Right lobe of liver (tissue), 6 donors: ENCODE measurements at regions not wholly inside any gene's neighbourhood (a gene's known extent, or its start where the extent isn't known, plus 50 kb on each side); places are given as distances from the start of the nearest gene placed in this dataset.
"Not testable (repeated sequence)": the region's sequence is repeated elsewhere in the genome, so short reads cannot be mapped to it uniquely, and the experiment has no call there.

Source experiments
- ATAC-seq, 4 donors: fragments of 200-7000 bp; cut with Tn5 transposase; one replicate each; pipeline ENCODE4 v1.9.1; 2020; ENCODE audit warnings: mild to moderate bottlenecking in 4 of 4, moderate library complexity in 4 of 4
- DNase-seq, 3 donors: peaks; one replicate each; pipeline ENCODE4 v3.0.0-alpha.2; 2020
- H3K27ac ChIP-seq, 3 donors: fragments of 200-600 bp; one replicate each; pipeline ENCODE4 v1.8.0; 2022
- H3K27me3 ChIP-seq, 2 donors: fragments of 200-600 bp; one replicate each; pipeline ENCODE4 v1.8.0; 2022
- H3K36me3 ChIP-seq, 4 donors: fragments of 200-600 bp; sonication (generic) in 1 of 4; one replicate each; pipeline versions ENCODE4 v1.5.1 to v1.8.0; 2017 to 2022; ENCODE audit warnings: control low read depth in 1 of 4
- H3K4me1 ChIP-seq, 4 donors: fragments of 200-600 bp; sonication (generic) in 1 of 4; one replicate each; pipeline versions ENCODE4 v1.5.1 to v1.8.0; 2017 to 2022; ENCODE audit warnings: control low read depth in 1 of 4
- H3K4me3 ChIP-seq, 3 donors: fragments of 200-600 bp; one replicate each; pipeline ENCODE4 v1.8.0; 2022
- H3K9me3 ChIP-seq, 4 donors: fragments of 200-600 bp; sonication (generic) in 1 of 4; one replicate each; pipeline versions ENCODE4 v1.5.1 to v1.8.0; 2017 to 2022; ENCODE audit warnings: control low read depth in 1 of 4
- CTCF ChIP-seq, 4 donors: fragments of 200-600 bp in 3 of 4; fragments of 450-650 bp in 1 of 4; IDR thresholded peaks; one replicate each; pipeline versions ENCODE4 v1.5.1 to v1.8.0; 2016 to 2022; ENCODE audit warnings: antibody characterized with exemption in 4 of 4, mild to moderate bottlenecking in 2 of 4
- POLR2A ChIP-seq: fragments of 450-650 bp; IDR thresholded peaks from one replicate; pipeline ENCODE4 v1.6.1; 2017; ENCODE audit warnings: antibody characterized with exemption, mild to moderate bottlenecking
- WGBS: methylation state at CpG from one replicate; pipeline ENCODE4 v1.1.6; 2018; ENCODE audit warnings: low coverage, low lambda C conversion rate; ENCODE audit not compliant: insufficient coverage; ENCODE audit errors: missing lambda C conversion rate; 5-methylcytosine and 5-hydroxymethylcytosine counted together
- intact Hi-C, 2 donors: fragments of 100-400 bp; cut with DNase I; formaldehyde crosslinking; loops; one replicate each; pipeline versions ENCODE4 v1.11.2 to v1.14.1; 2022
- donor health status: DM: no; HTN: yes; CAD: no.
- donor health status: DM: no; HTN: no; CAD: no.
- donor health status: DM: no; HTN: no; CAD: no.
- donor health status: DM: no; HTN: yes; CAD: no.
- donor health status: DM: no; HTN: yes; CAD: no.

GRCh38 chr12:31817120-31817519 lies 88.3 kb upstream of the AMN1 start:
- Histone ChIP-seq H3K36me3 (no peaks in the 10 kb centered on the region), H3K4me3 (no peak overlapping the region)
- intact Hi-C loops: no loop called here

DNA sequence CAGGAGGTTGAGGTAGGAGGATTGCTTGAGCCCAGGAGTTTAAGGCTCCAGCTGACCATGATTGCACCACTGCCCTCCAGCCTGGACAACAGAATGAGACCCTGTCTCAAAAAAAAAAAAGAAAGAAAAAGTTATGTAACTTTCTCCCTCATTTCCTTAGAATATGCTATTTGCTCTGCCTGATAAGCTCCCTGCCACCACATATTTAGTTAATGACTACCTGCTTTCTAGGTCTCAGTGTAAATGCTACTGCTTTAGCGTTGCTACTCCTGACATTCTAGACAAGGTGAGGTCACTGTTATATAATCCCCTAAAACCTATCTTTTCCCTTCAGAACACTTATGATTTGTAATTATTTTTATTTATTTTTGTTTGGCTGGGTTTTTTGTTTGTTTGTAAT lies 86.3 kb upstream of the AMN1 start:
- DNase-seq (no peak), ATAC-seq (peak; percentile 67 to 84 (median 74))
- no peaks in the 10 kb centered on the region for H3K36me3 ChIP-seq
- H3K27me3 ChIP-seq: no peaks in the 10 kb centered on the region
- H3K4me3 ChIP-seq: no peak overlapping the region
- TF ChIP-seq POLR2A (no peak), CTCF (IDR thresholded peaks at IDR 0.05) (no peak)
- peak overlapping the region in 1 of 3 donors; percentile 47 for H3K27ac ChIP-seq
- intact Hi-C loops: no loop called here
- peaks cover 0 to 25% (median 9%) of the 10 kb centered on the region in 4 donors for H3K4me1 ChIP-seq
- WGBS: 12% methylated on average over 1 of the region's 1 CpG
- no peaks in the 10 kb centered on the region for H3K9me3 ChIP-seq

More at GRCh38 chr12:31817120-31817519, 88.3 kb upstream of the AMN1 start:
- TF ChIP-seq CTCF (IDR thresholded peaks at IDR 0.05): no peak
- TF ChIP-seq POLR2A: no peak
- Histone ChIP-seq H3K9me3 (no peaks in the 10 kb centered on the region), H3K4me1 (peaks cover 0 to 25% (median 9%) of the 10 kb centered on the region in 4 donors), H3K27ac (no peak overlapping the region), H3K27me3 (no peaks in the 10 kb centered on the region)
- DNase-seq (no peak), ATAC-seq (no peak)
- 94% methylated on average over 4 of the region's 5 CpGs for WGBS

DNA sequence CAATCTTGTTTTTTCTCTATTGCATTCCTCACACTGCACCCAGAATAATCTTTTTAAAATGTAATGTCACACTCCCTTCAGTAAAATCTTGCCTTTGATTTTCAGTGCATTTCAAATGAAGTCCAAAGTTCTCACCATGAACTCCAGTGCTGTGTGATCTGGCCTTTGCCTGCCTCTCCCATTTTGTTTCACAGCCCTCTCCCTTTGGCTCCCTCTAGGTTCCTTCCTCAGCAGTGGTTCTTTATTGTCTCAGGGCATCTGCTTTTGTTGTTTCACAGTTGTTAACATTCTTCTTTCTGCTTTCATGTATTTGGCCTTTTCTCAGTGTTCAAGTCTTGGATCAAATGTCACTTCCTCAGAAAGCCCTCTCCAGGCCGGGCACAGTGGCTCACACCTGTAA lies 84.5 kb upstream of the AMN1 start:
- H3K9me3 ChIP-seq: no peaks in the 10 kb centered on the region
- DNase-seq: no peak
- ATAC-seq: peak; percentile 80 to 89 (median 82)
- no peaks in the 10 kb centered on the region for H3K27me3 ChIP-seq
- peaks cover 0 to 13% (median 5%) of the 10 kb centered on the region in 4 donors for H3K4me1 ChIP-seq
- intact Hi-C loops: no loop called here
- H3K27ac ChIP-seq: peak overlapping the region in 1 of 3 donors; percentile 33
- H3K4me3 ChIP-seq: no peak overlapping the region
- H3K36me3 ChIP-seq: no peaks in the 10 kb centered on the region
- WGBS: 100% methylated on average over 1 of the region's 1 CpG
- TF ChIP-seq POLR2A (no peak), CTCF (IDR thresholded peaks at IDR 0.05) (peak in 3 of 4 donors; percentile 18 to 33 (median 23))

DNA sequence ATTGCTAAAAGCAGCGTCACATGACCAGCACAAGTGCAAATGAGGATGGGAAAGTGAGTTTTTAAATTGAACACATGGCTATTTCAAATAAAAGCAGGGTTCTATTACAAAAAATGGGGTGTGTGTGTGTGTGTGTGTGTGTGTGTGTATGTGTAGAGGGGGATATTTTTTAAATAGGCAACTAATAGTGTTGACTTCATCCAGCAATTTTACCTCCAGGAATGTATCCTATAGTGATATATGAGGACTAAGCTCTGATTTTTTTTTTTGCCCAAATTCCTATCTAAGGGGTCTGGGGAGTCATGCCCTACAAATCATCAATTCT lies 78.9 kb upstream of the AMN1 start:
- intact Hi-C loops: no loop called here
- H3K27ac ChIP-seq: no peak overlapping the region

GRCh38 chr12:31807081-31807772 lies 78.4 kb upstream of the AMN1 start:
- WGBS: 85% methylated on average over 10 of the region's 12 CpGs
- H3K9me3 ChIP-seq, ATAC-seq, intact Hi-C loops, DNase-seq, H3K27ac ChIP-seq, H3K4me3 ChIP-seq, H3K4me1 ChIP-seq, H3K36me3 ChIP-seq, H3K27me3 ChIP-seq: not testable (repeated sequence)

More for the DNA sequence above, 78.9 kb upstream of the AMN1 start:
- 80% methylated on average over 1 of the region's 1 CpG for WGBS
- DNase-seq (no peak), ATAC-seq (no peak)
- Histone ChIP-seq H3K4me1 (no peaks in the 10 kb centered on the region), H3K36me3 (no peaks in the 10 kb centered on the region), H3K27me3 (no peaks in the 10 kb centered on the region), H3K4me3 (no peak overlapping the region), H3K9me3 (no peaks in the 10 kb centered on the region)
- TF ChIP-seq CTCF (IDR thresholded peaks at IDR 0.05) (no peak), POLR2A (no peak)

- ATAC-seq, H3K36me3 ChIP-seq, intact Hi-C loops, H3K4me3 ChIP-seq, H3K27me3 ChIP-seq, H3K4me1 ChIP-seq, DNase-seq, H3K27ac ChIP-seq, H3K9me3 ChIP-seq: not testable (repeated sequence)
- 40% methylated on average over 1 of the region's 24 CpGs for WGBS
Observed at GRCh38 chr12:31805681-31806080, 76.9 kb upstream of the AMN1 start.

DNA sequence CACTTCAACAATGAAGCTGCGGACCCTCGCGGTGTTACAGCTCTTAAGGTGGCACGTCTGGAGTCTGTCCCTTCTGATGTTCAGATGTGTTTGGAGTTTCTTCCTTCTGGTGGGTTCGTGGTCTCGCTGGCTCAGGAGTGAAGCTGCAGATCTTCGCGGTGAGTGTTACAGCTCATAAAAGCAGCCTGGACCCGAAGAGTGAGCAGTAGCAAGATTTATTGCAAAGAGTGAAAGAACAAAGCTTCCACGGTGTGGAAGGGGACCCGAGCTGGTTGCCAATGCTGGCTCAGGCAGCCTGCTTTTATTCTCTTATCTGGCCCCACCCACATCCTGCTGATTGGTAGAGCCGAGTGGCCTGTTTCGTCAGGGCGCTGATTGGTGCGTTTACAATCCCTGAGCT lies 75.9 kb upstream of the AMN1 start:
- H3K4me1 ChIP-seq, DNase-seq, H3K27me3 ChIP-seq, H3K36me3 ChIP-seq, ATAC-seq, H3K9me3 ChIP-seq, H3K4me3 ChIP-seq, H3K27ac ChIP-seq, intact Hi-C loops: not testable (repeated sequence)
- WGBS: 72% methylated on average over 8 of the region's 15 CpGs
